WERI-Rb-1 (cell line): ENCODE measurements at regions not wholly inside any gene's neighbourhood (a gene's known extent, or its start where the extent isn't known, plus 50 kb on each side); places are given as distances from the start of the nearest gene placed in this dataset.

Source experiments
- DNase-seq: peaks from one replicate; pipeline ENCODE4 v3.0.0-alpha.2; 2020
- H3K27ac ChIP-seq: fragments of 250-450 bp; sonication (Bioruptor Pico); 2 replicates; pipeline ENCODE4 v1.5.1; 2020; ENCODE audit warnings: mild to moderate bottlenecking, moderate library complexity
- H3K27me3 ChIP-seq: fragments of 250-450 bp; sonication (Bioruptor Pico); 2 replicates; pipeline ENCODE4 v1.5.1; 2021; ENCODE audit warnings: mild to moderate bottlenecking, low read depth, moderate library complexity; ENCODE audit not compliant: insufficient read depth, severe bottlenecking
- H3K36me3 ChIP-seq: fragments of 250-450 bp; sonication (Bioruptor Pico); 2 replicates; pipeline ENCODE4 v1.5.1; 2020; ENCODE audit warnings: mild to moderate bottlenecking, moderate library complexity
- H3K4me3 ChIP-seq: 2 replicates; pipeline ENCODE4 v1.5.1; 2011; ENCODE audit warnings: low read depth, mild to moderate bottlenecking, control low read depth, low read length
- H3K9me3 ChIP-seq: fragments of 250-450 bp; sonication (Bioruptor Pico); 2 replicates; pipeline ENCODE4 v1.5.1; 2021; ENCODE audit warnings: mild to moderate bottlenecking, moderate library complexity; ENCODE audit not compliant: severe bottlenecking
- CTCF ChIP-seq: IDR thresholded peaks from 2 replicates; pipeline ENCODE4 v1.5.1; 2011; ENCODE audit warnings: low read depth, mild to moderate bottlenecking, control low read depth, inconsistent platforms, low read length

- H3K27ac ChIP-seq = no peak overlapping the region
- no peaks in the 10 kb centered on the region for H3K36me3 ChIP-seq
- peak; percentile 1 for DNase-seq
- no peak overlapping the region for H3K4me3 ChIP-seq
- H3K27me3 ChIP-seq = no peaks in the 10 kb centered on the region
- no peak for TF ChIP-seq CTCF
- peaks cover 9% of the 10 kb centered on the region for H3K9me3 ChIP-seq
These were observed 195.3 kb downstream of the SMAD2 start for GRCh38 chr18:47735041-47735702.

GRCh38 chr18:47731276-47731675 lies 199.2 kb downstream of the SMAD2 start:
- DNase-seq = no peak
- TF ChIP-seq CTCF = no peak
- no peaks in the 10 kb centered on the region for H3K27me3 ChIP-seq

GRCh38 chr18:47730795-47731194 lies 199.7 kb downstream of the SMAD2 start:
- no peak for DNase-seq
- no peak overlapping the region for H3K27ac ChIP-seq
- no peaks in the 10 kb centered on the region for H3K27me3 ChIP-seq
- H3K9me3 ChIP-seq = no peaks in the 10 kb centered on the region
- H3K36me3 ChIP-seq = no peaks in the 10 kb centered on the region
- no peak overlapping the region for H3K4me3 ChIP-seq
- peak; percentile 38; the same call in 1 of the 2 replicates for TF ChIP-seq CTCF

More at GRCh38 chr18:47731276-47731675, 199.2 kb downstream of the SMAD2 start:
- Histone ChIP-seq H3K9me3 (no peaks in the 10 kb centered on the region), H3K27ac (no peak overlapping the region), H3K36me3 (no peaks in the 10 kb centered on the region), H3K4me3 (no peak overlapping the region)

GRCh38 chr18:47729356-47729755 lies 201.1 kb downstream of the SMAD2 start:
- Histone ChIP-seq H3K27me3 (no peaks in the 10 kb centered on the region), H3K27ac (no peak overlapping the region)
- TF ChIP-seq CTCF = no peak

GRCh38 chr18:47728921-47729320 lies 201.5 kb downstream of the SMAD2 start:
- no peak overlapping the region for H3K27ac ChIP-seq
- no peak for DNase-seq
- H3K4me3 ChIP-seq = no peak overlapping the region
- H3K27me3 ChIP-seq = no peaks in the 10 kb centered on the region
- no peaks in the 10 kb centered on the region for H3K9me3 ChIP-seq
- no peaks in the 10 kb centered on the region for H3K36me3 ChIP-seq
- no peak for TF ChIP-seq CTCF

More at GRCh38 chr18:47729356-47729755, 201.1 kb downstream of the SMAD2 start:
- Histone ChIP-seq H3K36me3 (no peaks in the 10 kb centered on the region), H3K9me3 (no peaks in the 10 kb centered on the region), H3K4me3 (no peak overlapping the region)
- DNase-seq = no peak

- no peaks in the 10 kb centered on the region for H3K9me3 ChIP-seq
- no peaks in the 10 kb centered on the region for H3K36me3 ChIP-seq
- no peak for DNase-seq
- no peaks in the 10 kb centered on the region for H3K27me3 ChIP-seq
- H3K27ac ChIP-seq = no peak overlapping the region
- TF ChIP-seq CTCF = no peak
- no peak overlapping the region for H3K4me3 ChIP-seq
These were observed 203.1 kb downstream of the SMAD2 start for GRCh38 chr18:47727409-47727808.
